Naive thymus-derived CD4-positive, alpha-beta T cell (primary cell): ENCODE measurements at regions not wholly inside any gene's neighbourhood (a gene's known extent, or its start where the extent isn't known, plus 50 kb on each side); places are given as distances from the start of the nearest gene placed in this dataset.

Experiments used
- ATAC-seq: fragments of 150-1000 bp; cut with Tn5 transposase; 2 replicates; pipeline ENCODE4 v1.10.0; 2021; ENCODE audit warnings: mild to moderate bottlenecking, moderate library complexity
- CTCF ChIA-PET: fragments of 350-600 bp; sonication (Branson Sonifier 250); formaldehyde crosslinking; loops from one replicate; lab custom pipeline; 2021; ENCODE audit warnings: antibody characterized with exemption; lab: Charles Lee
- POLR2A ChIA-PET: fragments of 350-600 bp; sonication (Branson Sonifier 250); formaldehyde crosslinking; loops from one replicate; lab custom pipeline; 2021; ENCODE audit warnings: antibody characterized with exemption, inconsistent platforms; lab: Charles Lee
- DNase-seq, 9 donors: peaks; one replicate each; pipeline versions ENCODE4 v3.0.0 to v3.0.0-alpha.2; 2020 to 2022; ENCODE audit warnings: mixed read lengths in 1 of 9
- H3K27ac ChIP-seq: one replicate; pipeline ENCODE4 v1.7.0; 2013; ENCODE audit warnings: mild to moderate bottlenecking, low read depth, low read length, moderate library complexity
- H3K27me3 ChIP-seq, 2 donors: one replicate each; pipeline ENCODE4 v1.7.0; 2013; ENCODE audit warnings: low read length in 2 of 2, mild to moderate bottlenecking in 2 of 2, moderate library complexity in 2 of 2; ENCODE audit not compliant: control insufficient read depth in 2 of 2, insufficient read depth in 2 of 2
- H3K36me3 ChIP-seq, 3 experiments: 1 replicate in 2 of 3; 2 replicates in 1 of 3; pipeline ENCODE4 v1.7.0; 2013; ENCODE audit warnings: low read length in 3 of 3, mild to moderate bottlenecking in 3 of 3, moderate library complexity in 1 of 3; ENCODE audit not compliant: insufficient read depth in 3 of 3, control insufficient read depth in 2 of 3
- H3K4me1 ChIP-seq, 2 donors: one replicate each; pipeline ENCODE4 v1.7.0; 2013; ENCODE audit warnings: low read length in 2 of 2, mild to moderate bottlenecking in 2 of 2, moderate library complexity in 1 of 2; ENCODE audit not compliant: control insufficient read depth in 2 of 2, insufficient read depth in 2 of 2
- H3K4me3 ChIP-seq: 2 replicates; pipeline ENCODE4 v1.7.0; 2013; ENCODE audit warnings: mild to moderate bottlenecking, low read length
- H3K9me3 ChIP-seq, 3 experiments: 1 replicate in 2 of 3; 2 replicates in 1 of 3; pipeline ENCODE4 v1.7.0; 2013; ENCODE audit warnings: low read length in 3 of 3; ENCODE audit not compliant: control insufficient read depth in 2 of 3
- H3K27ac Mint-ChIP-seq, 9 donors: one replicate each; pipeline ENCODE4 v1.8.0; 2020 to 2022; ENCODE audit warnings: mixed read lengths in 9 of 9, mild to moderate bottlenecking in 8 of 9, moderate library complexity in 5 of 9, inconsistent platforms in 2 of 9
- H3K27me3 Mint-ChIP-seq, 5 donors: one replicate each; pipeline ENCODE4 v1.8.0; 2021 to 2022; ENCODE audit warnings: mixed read lengths in 5 of 5, mild to moderate bottlenecking in 1 of 5
- H3K36me3 Mint-ChIP-seq, 5 donors: one replicate each; pipeline ENCODE4 v1.8.0; 2020 to 2022; ENCODE audit warnings: mixed read lengths in 5 of 5, mild to moderate bottlenecking in 3 of 5, inconsistent platforms in 1 of 5
- H3K4me1 Mint-ChIP-seq, 7 donors: one replicate each; pipeline ENCODE4 v1.8.0; 2020 to 2022; ENCODE audit warnings: mixed read lengths in 7 of 7, mild to moderate bottlenecking in 3 of 7, inconsistent platforms in 1 of 7
- H3K4me3 Mint-ChIP-seq, 10 donors: one replicate each; pipeline ENCODE4 v1.8.0; 2020 to 2022; ENCODE audit warnings: mild to moderate bottlenecking in 10 of 10, mixed read lengths in 10 of 10, moderate library complexity in 6 of 10, inconsistent platforms in 2 of 10
- H3K9me3 Mint-ChIP-seq, 11 donors: one replicate each; pipeline ENCODE4 v1.8.0; 2020 to 2022; ENCODE audit warnings: mixed read lengths in 11 of 11, mild to moderate bottlenecking in 4 of 11, inconsistent platforms in 1 of 11, moderate library complexity in 1 of 11
- intact Hi-C, 2 donors: fragments of 100-400 bp; cut with micrococcal nuclease; formaldehyde crosslinking; loops; one replicate each; pipeline ENCODE4 v1.15.1; 2023

- Mint-ChIP-seq H3K9me3 (peaks cover 0 to 5% (median 0%) of the 10 kb centered on the region in 11 donors), H3K4me1 (no peaks in the 10 kb centered on the region), H3K27me3 (peaks cover 17 to 37% (median 19%) of the 10 kb centered on the region in 5 donors), H3K27ac (no peak overlapping the region), H3K4me3 (no peak overlapping the region), H3K36me3 (no peaks in the 10 kb centered on the region)
- intact Hi-C loops, result no loop called here
- Histone ChIP-seq H3K27ac (no peak overlapping the region), H3K4me1 (no peaks in the 10 kb centered on the region), H3K9me3 (no peaks in the 10 kb centered on the region), H3K36me3 (no peaks in the 10 kb centered on the region), H3K27me3 (no peaks in the 10 kb centered on the region), H3K4me3 (no peak overlapping the region)
- no peak for DNase-seq
- CTCF ChIA-PET, result no interaction called here
- no peak for ATAC-seq
- POLR2A ChIA-PET, result no interaction called here
These were observed 260.5 kb upstream of the RORA start for GRCh38 chr15:61489571-61489970.

GRCh38 chr15:61483599-61483998 is 254.5 kb upstream of the RORA start:
- H3K27me3 Mint-ChIP-seq, result peaks cover 8 to 25% (median 15%) of the 10 kb centered on the region in 5 donors
- no peak overlapping the region for H3K4me3 ChIP-seq
- ATAC-seq (no peak), DNase-seq (no peak)
- H3K9me3 Mint-ChIP-seq, result peaks cover 0 to 5% (median 0%) of the 10 kb centered on the region in 11 donors
- H3K9me3 ChIP-seq, result no peaks in the 10 kb centered on the region
- H3K4me3 Mint-ChIP-seq, result no peak overlapping the region
- ChIA-PET CTCF (no interaction called here), POLR2A (no interaction called here)
- H3K27me3 ChIP-seq, result no peaks in the 10 kb centered on the region
- no peaks in the 10 kb centered on the region for H3K36me3 Mint-ChIP-seq
- no peaks in the 10 kb centered on the region for H3K4me1 Mint-ChIP-seq
- intact Hi-C loops, result no loop called here
- no peaks in the 10 kb centered on the region for H3K4me1 ChIP-seq
- no peak overlapping the region for H3K27ac Mint-ChIP-seq
- H3K36me3 ChIP-seq, result no peaks in the 10 kb centered on the region
- H3K27ac ChIP-seq, result no peak overlapping the region

GRCh38 chr15:61481886-61482285 is 252.8 kb upstream of the RORA start:
- Mint-ChIP-seq H3K4me3 (no peak overlapping the region), H3K27ac (no peak overlapping the region), H3K36me3 (no peaks in the 10 kb centered on the region), H3K4me1 (no peaks in the 10 kb centered on the region), H3K9me3 (peaks cover 0 to 5% (median 0%) of the 10 kb centered on the region in 11 donors), H3K27me3 (peaks cover 5 to 19% (median 17%) of the 10 kb centered on the region in 5 donors)
- intact Hi-C loops, result no loop called here
- ATAC-seq (no peak), DNase-seq (no peak)
- POLR2A ChIA-PET, result no interaction called here
- Histone ChIP-seq H3K27me3 (no peaks in the 10 kb centered on the region), H3K9me3 (no peaks in the 10 kb centered on the region), H3K4me1 (no peaks in the 10 kb centered on the region), H3K27ac (no peak overlapping the region), H3K36me3 (no peaks in the 10 kb centered on the region), H3K4me3 (no peak overlapping the region)
- CTCF ChIA-PET, result no interaction called here

GRCh38 chr15:61480863-61481262 is 251.8 kb upstream of the RORA start:
- Histone ChIP-seq H3K4me1 (no peaks in the 10 kb centered on the region), H3K36me3 (no peaks in the 10 kb centered on the region), H3K4me3 (no peak overlapping the region), H3K9me3 (no peaks in the 10 kb centered on the region), H3K27me3 (no peaks in the 10 kb centered on the region), H3K27ac (no peak overlapping the region)
- H3K27me3 Mint-ChIP-seq, result peaks cover 0 to 15% (median 13%) of the 10 kb centered on the region in 5 donors
- intact Hi-C loops, result no loop called here
- no peak overlapping the region for H3K4me3 Mint-ChIP-seq
- no peak overlapping the region for H3K27ac Mint-ChIP-seq
- no peaks in the 10 kb centered on the region for H3K4me1 Mint-ChIP-seq
- H3K36me3 Mint-ChIP-seq, result no peaks in the 10 kb centered on the region
- no peak for ATAC-seq
- no peaks in the 10 kb centered on the region for H3K9me3 Mint-ChIP-seq
- ChIA-PET CTCF (no interaction called here), POLR2A (no interaction called here)
- DNase-seq, result no peak

DNA sequence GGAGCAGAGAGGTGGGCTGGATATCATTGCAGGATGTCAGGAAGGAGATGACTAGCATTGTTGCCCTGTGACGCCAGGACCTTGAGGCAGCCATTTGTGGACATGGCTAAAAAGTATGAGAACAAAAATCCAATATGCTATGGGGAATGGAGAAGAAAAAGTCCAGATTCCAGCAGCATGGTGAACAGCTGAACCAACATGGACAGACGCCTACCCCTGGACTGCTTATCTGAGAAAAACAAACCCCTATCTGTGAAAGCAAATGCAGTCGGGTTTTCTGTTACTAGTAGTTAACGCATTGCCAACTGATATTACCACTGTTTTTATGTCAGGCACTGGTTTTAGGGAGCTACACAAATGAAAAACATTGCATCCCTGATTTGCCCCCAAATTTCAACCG is 251.2 kb upstream of the RORA start:
- Mint-ChIP-seq H3K36me3 (no peaks in the 10 kb centered on the region), H3K4me1 (no peaks in the 10 kb centered on the region), H3K9me3 (no peaks in the 10 kb centered on the region), H3K27me3 (peaks cover 2 to 15% (median 13%) of the 10 kb centered on the region in 5 donors), H3K27ac (no peak overlapping the region), H3K4me3 (no peak overlapping the region)
- Histone ChIP-seq H3K4me3 (no peak overlapping the region), H3K27ac (no peak overlapping the region), H3K36me3 (no peaks in the 10 kb centered on the region), H3K4me1 (no peaks in the 10 kb centered on the region), H3K27me3 (no peaks in the 10 kb centered on the region), H3K9me3 (no peaks in the 10 kb centered on the region)
- intact Hi-C loops, result no loop called here
- ChIA-PET CTCF (no interaction called here), POLR2A (no interaction called here)
- DNase-seq, result no peak
- ATAC-seq, result no peak

- Mint-ChIP-seq H3K4me3 (no peak overlapping the region), H3K27ac (no peak overlapping the region), H3K27me3 (peaks cover 5 to 22% (median 18%) of the 10 kb centered on the region in 5 donors), H3K9me3 (peaks cover 0 to 3% (median 0%) of the 10 kb centered on the region in 11 donors), H3K36me3 (no peaks in the 10 kb centered on the region), H3K4me1 (no peaks in the 10 kb centered on the region)
- H3K27ac ChIP-seq, result no peak overlapping the region
- intact Hi-C loops, result no loop called here
- no peaks in the 10 kb centered on the region for H3K4me1 ChIP-seq
- H3K27me3 ChIP-seq, result no peaks in the 10 kb centered on the region
- POLR2A ChIA-PET, result no interaction called here
- ATAC-seq, result no peak
- no peaks in the 10 kb centered on the region for H3K36me3 ChIP-seq
- no peak for DNase-seq
- no peaks in the 10 kb centered on the region for H3K9me3 ChIP-seq
- CTCF ChIA-PET, result no interaction called here
- no peak overlapping the region for H3K4me3 ChIP-seq
These were observed 250.5 kb upstream of the RORA start for GRCh38 chr15:61479613-61480012.

- Mint-ChIP-seq H3K27me3 (peaks cover 7 to 42% (median 22%) of the 10 kb centered on the region in 5 donors), H3K9me3 (peaks cover 0 to 3% (median 0%) of the 10 kb centered on the region in 11 donors), H3K4me3 (no peak overlapping the region), H3K27ac (no peak overlapping the region), H3K36me3 (no peaks in the 10 kb centered on the region), H3K4me1 (peaks cover 0 to 1% (median 0%) of the 10 kb centered on the region in 7 donors)
- ChIA-PET POLR2A (no interaction called here), CTCF (no interaction called here)
- no peaks in the 10 kb centered on the region for H3K9me3 ChIP-seq
- H3K36me3 ChIP-seq, result no peaks in the 10 kb centered on the region
- H3K4me1 ChIP-seq, result no peaks in the 10 kb centered on the region
- H3K27me3 ChIP-seq, result no peaks in the 10 kb centered on the region
- H3K4me3 ChIP-seq, result no peak overlapping the region
- intact Hi-C loops, result no loop called here
- DNase-seq, result no peak
- ATAC-seq, result no peak
- no peak overlapping the region for H3K27ac ChIP-seq
These were observed 247.6 kb upstream of the RORA start for GRCh38 chr15:61476741-61477140.
